GM12873 (cell line): ENCODE measurements at regions not wholly inside any gene's neighbourhood (a gene's known extent, or its start where the extent isn't known, plus 50 kb on each side); places are given as distances from the start of the nearest gene placed in this dataset.

ENCODE experiments used
- CTCF ChIP-seq: IDR thresholded peaks from 2 replicates; pipeline ENCODE4 v1.5.1; 2012; ENCODE audit warnings: low read depth, mild to moderate bottlenecking, moderate library complexity, low read length, control low read depth; ENCODE audit not compliant: insufficient read depth; ENCODE audit errors: missing control alignments

GRCh38 chr2:176891857-176892256 is 320.7 kb upstream of the HNRNPA3 start:
- TF ChIP-seq CTCF: no peak

DNA sequence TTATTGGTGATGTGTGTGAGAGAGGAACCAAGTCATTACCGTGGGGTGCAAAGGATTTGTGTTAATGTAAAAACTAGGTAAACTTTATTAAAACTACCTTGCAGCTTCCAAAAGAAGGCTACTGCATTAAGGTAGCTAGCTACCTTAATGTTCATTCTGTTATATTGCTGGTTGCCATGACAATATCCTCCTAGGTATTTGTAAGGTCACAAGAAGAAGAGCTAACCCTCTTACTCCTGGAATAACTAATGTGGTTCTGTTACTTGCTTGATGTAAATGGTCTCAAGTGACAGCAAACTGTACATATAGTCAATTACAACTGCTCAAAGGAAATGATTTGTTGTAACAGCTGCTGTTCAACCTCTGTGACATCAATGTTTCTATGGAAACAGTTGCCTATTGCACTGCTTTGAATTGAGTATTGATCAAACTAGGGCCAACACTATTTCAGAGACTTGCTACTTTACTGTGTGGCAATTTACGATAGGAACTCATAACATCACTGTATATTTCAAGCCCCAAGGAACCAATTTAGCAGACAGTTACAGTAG is 319.8 kb upstream of the HNRNPA3 start:
- TF ChIP-seq CTCF: no peak

DNA sequence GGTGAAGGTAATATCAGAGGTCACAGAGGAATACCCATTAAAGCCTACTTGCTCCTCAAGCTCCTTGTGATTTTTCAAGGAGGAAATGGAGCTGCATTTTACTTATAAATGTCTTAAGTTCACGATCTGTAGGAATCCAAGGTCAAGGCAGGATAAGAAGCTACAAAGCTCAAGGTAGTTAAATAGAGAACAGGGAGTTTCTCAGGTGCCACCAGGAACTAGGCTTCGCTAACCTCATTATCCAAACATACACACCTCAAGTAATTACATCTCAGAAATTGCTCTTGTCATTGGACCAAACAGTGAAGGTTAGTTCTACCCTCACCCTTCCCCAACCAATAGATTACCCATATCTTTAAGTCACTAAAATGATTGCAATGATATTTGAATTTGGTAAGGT is 317.4 kb upstream of the HNRNPA3 start:
- TF ChIP-seq CTCF: no peak

GRCh38 chr2:176902454-176902853 is 310.1 kb upstream of the HNRNPA3 start:
- TF ChIP-seq CTCF: no peak

- TF ChIP-seq CTCF: no peak
Measured at GRCh38 chr2:176907341-176907740, 305.3 kb upstream of the HNRNPA3 start.

DNA sequence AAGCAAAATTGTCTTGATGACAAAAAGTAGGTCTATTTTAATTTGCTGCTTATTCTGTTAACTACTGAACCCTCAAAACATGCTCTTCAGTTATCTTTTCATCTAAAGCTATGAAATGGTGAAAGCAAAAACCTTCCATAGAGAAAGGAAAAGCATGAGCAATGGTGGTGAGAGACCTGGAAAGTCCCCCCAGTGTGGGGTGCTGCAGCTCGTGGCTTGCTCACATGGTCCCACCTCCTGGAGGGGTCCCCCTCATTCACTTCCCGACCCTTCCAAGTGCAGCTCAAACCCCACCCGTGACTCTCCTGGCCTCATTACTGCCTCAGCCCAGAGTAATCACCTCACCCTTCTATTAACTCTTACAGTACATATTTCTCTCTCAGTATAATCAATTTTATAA is 301.8 kb upstream of the HNRNPA3 start:
- no peak for TF ChIP-seq CTCF

- no peak for TF ChIP-seq CTCF
Measured at GRCh38 chr2:176913955-176914354, 298.6 kb upstream of the HNRNPA3 start.

DNA sequence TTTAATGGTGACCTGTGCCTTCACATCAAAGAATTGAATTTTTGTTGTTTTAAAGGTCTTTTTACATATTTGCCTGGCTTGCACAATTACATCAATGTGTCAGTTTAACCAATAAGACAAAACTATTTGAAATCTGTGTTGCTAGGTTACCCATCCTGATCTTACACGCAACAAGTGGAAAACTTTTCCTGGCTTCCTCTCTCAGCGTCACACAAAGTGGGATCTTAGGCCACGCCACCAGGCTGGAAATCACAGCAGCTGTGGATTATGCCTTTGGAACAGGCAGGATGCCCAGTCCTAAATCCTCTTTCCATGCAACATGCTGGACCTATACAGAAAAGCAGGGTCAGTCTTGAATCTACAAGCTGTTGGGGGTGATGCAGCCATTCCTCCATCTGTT is 298.2 kb upstream of the HNRNPA3 start:
- no peak for TF ChIP-seq CTCF
